ENCODE measurements at regions not wholly inside any gene's neighbourhood (a gene's known extent, or its start where the extent isn't known, plus 50 kb on each side); places are given as distances from the start of the nearest gene placed in this dataset.
"Not testable (repeated sequence)": the region's sequence is repeated elsewhere in the genome, so short reads cannot be mapped to it uniquely, and the experiment has no call there.

DNA sequence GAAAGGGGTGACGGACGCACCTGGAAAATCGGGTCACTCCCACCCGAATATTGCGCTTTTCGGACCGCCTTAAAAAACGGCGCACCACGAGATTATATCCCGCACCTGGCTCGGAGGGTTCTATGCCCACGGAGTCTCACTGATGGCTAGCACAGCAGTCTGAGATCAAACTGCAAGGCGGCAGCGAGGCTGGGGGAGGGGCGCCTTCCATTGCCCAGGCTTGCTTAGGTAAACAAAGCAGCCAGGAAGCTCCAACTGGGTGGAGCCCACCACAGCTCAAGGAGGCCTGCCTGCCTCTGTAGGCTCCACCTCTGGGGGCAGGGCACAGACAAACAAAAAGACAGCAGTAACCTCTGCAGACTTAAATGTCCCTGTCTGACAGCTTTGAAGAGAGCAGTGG lies 188.8 kb downstream of the SPRY2 start:
- TF ChIP-seq CTCF (conservative IDR thresholded peaks at IDR 0.05); ZFX (IDR thresholded peaks at IDR 0.05): not testable (repeated sequence)
